ENCODE measurements at regions not wholly inside any gene's neighbourhood (a gene's known extent, or its start where the extent isn't known, plus 50 kb on each side); places are given as distances from the start of the nearest gene placed in this dataset.

GRCh38 chr15:60195611-60196010 lies 191.5 kb downstream of the FOXB1 start:
- no peaks in the 10 kb centered on the region for H3K36me3 ChIP-seq (ENCODE audit: control insufficient read depth, insufficient read depth, low read length)
- no peak overlapping the region for H3K27ac ChIP-seq (ENCODE audit: insufficient read depth, low read depth, low read length, poor library complexity, severe bottlenecking)
- no peaks in the 10 kb centered on the region for H3K9me3 ChIP-seq (ENCODE audit: control insufficient read depth, low read length)
- H3K4me1 ChIP-seq (ENCODE audit: control insufficient read depth, insufficient read depth, low read length), result no peaks in the 10 kb centered on the region
- no peaks in the 10 kb centered on the region for H3K27me3 ChIP-seq (ENCODE audit: control insufficient read depth, insufficient read depth, low read length, poor library complexity, severe bottlenecking)
- no peak overlapping the region for H3K4me3 ChIP-seq (ENCODE audit: insufficient read depth, low read depth, low read length)
- 95 to 100% methylated on average over 1 of the region's 1 CpG for WGBS, 2 experiments

GRCh38 chr15:60204131-60204885 lies 193.5 kb downstream of the ANXA2 start:
- Histone ChIP-seq H3K4me1 (ENCODE audit: control insufficient read depth, insufficient read depth, low read length) (no peaks in the 10 kb centered on the region), H3K27me3 (ENCODE audit: control insufficient read depth, insufficient read depth, low read length, poor library complexity, severe bottlenecking) (no peaks in the 10 kb centered on the region), H3K27ac (ENCODE audit: insufficient read depth, low read depth, low read length, poor library complexity, severe bottlenecking) (no peak overlapping the region), H3K4me3 (ENCODE audit: insufficient read depth, low read depth, low read length) (no peak overlapping the region), H3K36me3 (ENCODE audit: control insufficient read depth, insufficient read depth, low read length) (no peaks in the 10 kb centered on the region), H3K9me3 (ENCODE audit: control insufficient read depth, low read length) (no peaks in the 10 kb centered on the region)
- whole genome bisulfite sequencing, 2 experiments, result 66 to 74% methylated on average over 10 to 11 of the region's 11 CpGs

GRCh38 chr15:60208709-60209108 lies 189.1 kb downstream of the ANXA2 start:
- no peak overlapping the region for H3K27ac ChIP-seq (ENCODE audit: insufficient read depth, low read depth, low read length, poor library complexity, severe bottlenecking)
- no peaks in the 10 kb centered on the region for H3K36me3 ChIP-seq (ENCODE audit: control insufficient read depth, insufficient read depth, low read length)
- H3K4me3 ChIP-seq (ENCODE audit: insufficient read depth, low read depth, low read length), result no peak overlapping the region
- H3K9me3 ChIP-seq (ENCODE audit: control insufficient read depth, low read length), result no peaks in the 10 kb centered on the region
- 86 to 90% methylated on average over 4 of the region's 4 CpGs for WGBS, 2 experiments
- H3K27me3 ChIP-seq (ENCODE audit: control insufficient read depth, insufficient read depth, low read length, poor library complexity, severe bottlenecking), result no peaks in the 10 kb centered on the region
- H3K4me1 ChIP-seq (ENCODE audit: control insufficient read depth, insufficient read depth, low read length), result no peaks in the 10 kb centered on the region

- Histone ChIP-seq H3K36me3 (ENCODE audit: control insufficient read depth, insufficient read depth, low read length) (no peaks in the 10 kb centered on the region), H3K27ac (ENCODE audit: insufficient read depth, low read depth, low read length, poor library complexity, severe bottlenecking) (no peak overlapping the region), H3K9me3 (ENCODE audit: control insufficient read depth, low read length) (no peaks in the 10 kb centered on the region), H3K27me3 (ENCODE audit: control insufficient read depth, insufficient read depth, low read length, poor library complexity, severe bottlenecking) (no peaks in the 10 kb centered on the region), H3K4me1 (ENCODE audit: control insufficient read depth, insufficient read depth, low read length) (peaks cover 3% of the 10 kb centered on the region), H3K4me3 (ENCODE audit: insufficient read depth, low read depth, low read length) (no peak overlapping the region)
- WGBS, 2 experiments, result 80 to 84% methylated on average over 4 of the region's 4 CpGs
These were observed 185.2 kb downstream of the ANXA2 start for GRCh38 chr15:60212536-60212935.

GRCh38 chr15:60213377-60214000 lies 184.3 kb downstream of the ANXA2 start:
- no peaks in the 10 kb centered on the region for H3K36me3 ChIP-seq (ENCODE audit: control insufficient read depth, insufficient read depth, low read length)
- no peaks in the 10 kb centered on the region for H3K9me3 ChIP-seq (ENCODE audit: control insufficient read depth, low read length)
- H3K27ac ChIP-seq (ENCODE audit: insufficient read depth, low read depth, low read length, poor library complexity, severe bottlenecking), result no peak overlapping the region
- no peaks in the 10 kb centered on the region for H3K27me3 ChIP-seq (ENCODE audit: control insufficient read depth, insufficient read depth, low read length, poor library complexity, severe bottlenecking)
- whole genome bisulfite sequencing, 2 experiments, result 93 to 94% methylated on average over 3 of the region's 3 CpGs
- no peak overlapping the region for H3K4me3 ChIP-seq (ENCODE audit: insufficient read depth, low read depth, low read length)
- H3K4me1 ChIP-seq (ENCODE audit: control insufficient read depth, insufficient read depth, low read length), result peaks cover 3% of the 10 kb centered on the region

- H3K27ac ChIP-seq (ENCODE audit: insufficient read depth, low read depth, low read length, poor library complexity, severe bottlenecking), result no peak overlapping the region
- 92 to 94% methylated on average over 4 of the region's 4 CpGs for WGBS, 2 experiments
These were observed 183.6 kb downstream of the ANXA2 start for GRCh38 chr15:60214201-60214600.

GRCh38 chr15:60215225-60215963 lies 182.4 kb downstream of the ANXA2 start:
- Histone ChIP-seq H3K4me1 (ENCODE audit: control insufficient read depth, insufficient read depth, low read length) (peaks cover 3% of the 10 kb centered on the region), H3K9me3 (ENCODE audit: control insufficient read depth, low read length) (no peaks in the 10 kb centered on the region), H3K36me3 (ENCODE audit: control insufficient read depth, insufficient read depth, low read length) (no peaks in the 10 kb centered on the region), H3K27ac (ENCODE audit: insufficient read depth, low read depth, low read length, poor library complexity, severe bottlenecking) (no peak overlapping the region), H3K27me3 (ENCODE audit: control insufficient read depth, insufficient read depth, low read length, poor library complexity, severe bottlenecking) (no peaks in the 10 kb centered on the region), H3K4me3 (ENCODE audit: insufficient read depth, low read depth, low read length) (no peak overlapping the region)
- WGBS, 2 experiments, result 79 to 89% methylated on average over 9 to 10 of the region's 10 CpGs

More at GRCh38 chr15:60214201-60214600, 183.6 kb downstream of the ANXA2 start:
- Histone ChIP-seq H3K27me3 (ENCODE audit: control insufficient read depth, insufficient read depth, low read length, poor library complexity, severe bottlenecking) (no peaks in the 10 kb centered on the region), H3K9me3 (ENCODE audit: control insufficient read depth, low read length) (no peaks in the 10 kb centered on the region), H3K4me1 (ENCODE audit: control insufficient read depth, insufficient read depth, low read length) (peaks cover 3% of the 10 kb centered on the region), H3K36me3 (ENCODE audit: control insufficient read depth, insufficient read depth, low read length) (no peaks in the 10 kb centered on the region), H3K4me3 (ENCODE audit: insufficient read depth, low read depth, low read length) (no peak overlapping the region)

- Histone ChIP-seq H3K27me3 (ENCODE audit: control insufficient read depth, insufficient read depth, low read length, poor library complexity, severe bottlenecking) (no peaks in the 10 kb centered on the region), H3K4me1 (ENCODE audit: control insufficient read depth, insufficient read depth, low read length) (peaks cover 3% of the 10 kb centered on the region), H3K9me3 (ENCODE audit: control insufficient read depth, low read length) (no peaks in the 10 kb centered on the region), H3K36me3 (ENCODE audit: control insufficient read depth, insufficient read depth, low read length) (no peaks in the 10 kb centered on the region), H3K4me3 (ENCODE audit: insufficient read depth, low read depth, low read length) (no peak overlapping the region), H3K27ac (ENCODE audit: insufficient read depth, low read depth, low read length, poor library complexity, severe bottlenecking) (no peak overlapping the region)
- WGBS, 2 experiments, result 92% methylated on average over 1 of the region's 1 CpG; no CpG with 5 or more reads in 1 of the 2 experiments
These were observed 180.6 kb downstream of the ANXA2 start for GRCh38 chr15:60217161-60217560.

- Histone ChIP-seq H3K4me1 (ENCODE audit: control insufficient read depth, insufficient read depth, low read length) (peaks cover 3% of the 10 kb centered on the region), H3K4me3 (ENCODE audit: insufficient read depth, low read depth, low read length) (no peak overlapping the region), H3K27me3 (ENCODE audit: control insufficient read depth, insufficient read depth, low read length, poor library complexity, severe bottlenecking) (no peaks in the 10 kb centered on the region), H3K9me3 (ENCODE audit: control insufficient read depth, low read length) (no peaks in the 10 kb centered on the region), H3K36me3 (ENCODE audit: control insufficient read depth, insufficient read depth, low read length) (no peaks in the 10 kb centered on the region), H3K27ac (ENCODE audit: insufficient read depth, low read depth, low read length, poor library complexity, severe bottlenecking) (no peak overlapping the region)
- 75 to 94% methylated on average over 3 of the region's 3 CpGs for WGBS, 2 experiments
These were observed 179.5 kb downstream of the ANXA2 start for GRCh38 chr15:60218256-60218655.

GRCh38 chr15:60219866-60220265 lies 177.9 kb downstream of the ANXA2 start:
- H3K9me3 ChIP-seq (ENCODE audit: control insufficient read depth, low read length), result no peaks in the 10 kb centered on the region
- H3K4me1 ChIP-seq (ENCODE audit: control insufficient read depth, insufficient read depth, low read length), result no peaks in the 10 kb centered on the region
- WGBS, 2 experiments, result 92 to 95% methylated on average over 3 of the region's 3 CpGs
- no peak overlapping the region for H3K27ac ChIP-seq (ENCODE audit: insufficient read depth, low read depth, low read length, poor library complexity, severe bottlenecking)
- no peaks in the 10 kb centered on the region for H3K27me3 ChIP-seq (ENCODE audit: control insufficient read depth, insufficient read depth, low read length, poor library complexity, severe bottlenecking)
- no peaks in the 10 kb centered on the region for H3K36me3 ChIP-seq (ENCODE audit: control insufficient read depth, insufficient read depth, low read length)
- H3K4me3 ChIP-seq (ENCODE audit: insufficient read depth, low read depth, low read length), result no peak overlapping the region
